VCaP (cell line): ENCODE measurements at regions not wholly inside any gene's neighbourhood (a gene's known extent, or its start where the extent isn't known, plus 50 kb on each side); places are given as distances from the start of the nearest gene placed in this dataset.

ENCODE experiments used
- H3K27ac ChIP-seq: fragments of 450-650 bp; 2 replicates; pipeline ENCODE4 v1.5.1; 2017
- CTCF ChIP-seq: fragments of 450-650 bp; conservative IDR thresholded peaks from 2 replicates; pipeline ENCODE4 v1.5.1; 2017; ENCODE audit warnings: mild to moderate bottlenecking, moderate library complexity

GRCh38 chr4:153912301-153912700 is 123.4 kb upstream of the SFRP2 start:
- no peak for TF ChIP-seq CTCF
- no peak overlapping the region for H3K27ac ChIP-seq

GRCh38 chr4:153909672-153910071 is 120.8 kb upstream of the SFRP2 start:
- H3K27ac ChIP-seq = no peak overlapping the region
- TF ChIP-seq CTCF = no peak

DNA sequence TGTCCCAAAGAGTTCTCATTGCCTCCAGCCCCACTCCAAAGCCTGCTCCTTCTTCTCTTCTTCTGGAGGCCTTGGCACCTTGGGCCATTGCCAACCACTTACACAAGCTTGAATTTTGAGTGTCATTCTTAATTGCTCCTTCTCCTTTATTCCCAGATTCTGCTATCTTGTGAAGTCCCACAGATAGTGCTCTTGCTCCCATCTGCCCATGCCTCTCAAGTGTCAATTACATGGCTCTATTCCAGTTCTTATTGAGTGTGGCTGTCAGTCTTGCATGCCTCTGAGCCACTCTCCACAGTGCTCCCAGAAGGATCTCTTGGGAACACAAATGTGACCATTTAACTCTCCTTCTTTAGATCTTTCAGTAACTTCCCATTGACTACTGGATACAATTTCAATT is 117.3 kb upstream of the SFRP2 start:
- no peak overlapping the region for H3K27ac ChIP-seq
- no peak for TF ChIP-seq CTCF

GRCh38 chr4:153905231-153905630 is 116.3 kb upstream of the SFRP2 start:
- no peak overlapping the region for H3K27ac ChIP-seq
- no peak for TF ChIP-seq CTCF

- TF ChIP-seq CTCF = no peak
- H3K27ac ChIP-seq = no peak overlapping the region
Measured at GRCh38 chr4:153904011-153904410, 115.1 kb upstream of the SFRP2 start.

DNA sequence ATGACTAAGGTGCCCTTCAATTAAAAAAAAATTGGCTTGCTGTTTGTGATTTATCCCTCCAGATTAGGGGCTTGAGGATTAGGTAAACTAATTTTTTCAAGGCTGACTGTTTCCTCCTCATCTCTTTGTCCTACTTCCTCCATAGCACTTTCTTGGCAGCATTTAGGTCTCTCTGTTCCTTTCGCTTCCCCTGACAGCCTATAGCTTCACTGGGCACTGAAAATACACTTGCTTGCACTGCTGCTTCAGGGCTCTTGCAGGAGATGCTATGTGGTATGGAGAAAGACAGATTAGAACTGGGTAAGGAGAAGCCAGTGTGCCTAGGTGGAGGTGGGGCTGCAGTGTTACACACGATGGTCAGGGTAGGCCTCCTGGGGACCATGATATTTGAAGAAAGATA is 112.3 kb upstream of the SFRP2 start:
- H3K27ac ChIP-seq = no peak overlapping the region
- TF ChIP-seq CTCF = no peak

DNA sequence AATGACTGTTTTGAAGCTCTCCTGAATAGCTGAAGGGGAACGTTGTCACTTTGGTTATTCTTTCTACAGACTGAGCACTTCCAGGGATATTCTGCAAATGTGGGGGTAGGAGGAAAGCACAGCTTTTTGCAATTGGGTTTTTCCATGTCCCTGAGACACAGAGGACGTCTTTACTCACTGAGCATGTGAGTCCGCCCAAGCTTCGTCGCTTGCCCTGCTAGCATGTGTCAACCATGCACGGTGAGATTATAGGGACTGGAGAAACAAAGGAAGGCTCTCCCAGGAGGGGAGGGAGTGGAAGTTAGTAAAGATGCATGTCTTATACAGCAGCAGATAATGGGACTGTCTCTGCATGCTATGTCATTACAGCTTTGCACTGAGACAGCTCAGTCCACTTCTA is 111.5 kb upstream of the SFRP2 start:
- H3K27ac ChIP-seq = no peak overlapping the region
- no peak for TF ChIP-seq CTCF

DNA sequence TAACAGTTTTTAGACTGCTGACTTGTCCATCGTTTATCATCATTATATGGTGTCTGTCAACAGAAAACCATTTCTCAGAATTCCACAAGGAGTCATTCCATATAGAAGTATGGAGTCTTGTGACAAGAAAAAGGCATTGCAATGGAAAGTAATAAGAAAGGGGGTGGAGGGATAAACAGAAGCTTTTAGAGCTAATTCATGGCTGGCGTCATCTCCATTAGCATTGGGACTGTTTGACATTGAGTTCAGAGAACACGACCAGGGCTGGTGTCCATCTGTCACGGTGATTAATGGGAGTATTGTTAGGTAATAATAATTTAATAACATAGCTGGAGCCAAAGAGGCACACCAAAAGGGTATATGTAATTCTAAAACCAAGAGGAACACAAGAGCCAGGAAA is 101.9 kb upstream of the SFRP2 start:
- H3K27ac ChIP-seq = no peak overlapping the region
- no peak for TF ChIP-seq CTCF
